ENCODE measurements at regions not wholly inside any gene's neighbourhood (a gene's known extent, or its start where the extent isn't known, plus 50 kb on each side); places are given as distances from the start of the nearest gene placed in this dataset.

DNA sequence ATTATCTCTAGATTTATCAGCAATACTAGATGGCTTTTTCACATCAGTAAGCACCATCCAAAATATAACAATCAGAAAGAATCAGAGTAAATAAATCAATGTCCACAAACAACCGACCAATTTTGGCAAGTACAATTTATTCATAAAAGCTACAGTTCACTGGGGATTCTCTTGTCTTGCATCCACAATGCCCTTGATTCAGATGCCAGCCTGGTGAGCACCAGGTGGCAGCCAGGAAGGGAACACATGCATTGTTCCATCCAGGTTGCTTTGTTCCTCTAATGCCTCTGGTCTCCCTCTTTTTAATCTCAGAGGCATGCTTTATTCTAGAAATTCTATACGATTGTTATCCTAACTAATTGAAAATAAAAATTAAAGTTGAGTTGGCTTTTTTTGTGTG is 242.1 kb upstream of the KIRREL3 start:
- no peak for ATAC-seq
- intact Hi-C loops (cut with DNase I), result no loop called here
- TF ChIP-seq, protein P1, sequence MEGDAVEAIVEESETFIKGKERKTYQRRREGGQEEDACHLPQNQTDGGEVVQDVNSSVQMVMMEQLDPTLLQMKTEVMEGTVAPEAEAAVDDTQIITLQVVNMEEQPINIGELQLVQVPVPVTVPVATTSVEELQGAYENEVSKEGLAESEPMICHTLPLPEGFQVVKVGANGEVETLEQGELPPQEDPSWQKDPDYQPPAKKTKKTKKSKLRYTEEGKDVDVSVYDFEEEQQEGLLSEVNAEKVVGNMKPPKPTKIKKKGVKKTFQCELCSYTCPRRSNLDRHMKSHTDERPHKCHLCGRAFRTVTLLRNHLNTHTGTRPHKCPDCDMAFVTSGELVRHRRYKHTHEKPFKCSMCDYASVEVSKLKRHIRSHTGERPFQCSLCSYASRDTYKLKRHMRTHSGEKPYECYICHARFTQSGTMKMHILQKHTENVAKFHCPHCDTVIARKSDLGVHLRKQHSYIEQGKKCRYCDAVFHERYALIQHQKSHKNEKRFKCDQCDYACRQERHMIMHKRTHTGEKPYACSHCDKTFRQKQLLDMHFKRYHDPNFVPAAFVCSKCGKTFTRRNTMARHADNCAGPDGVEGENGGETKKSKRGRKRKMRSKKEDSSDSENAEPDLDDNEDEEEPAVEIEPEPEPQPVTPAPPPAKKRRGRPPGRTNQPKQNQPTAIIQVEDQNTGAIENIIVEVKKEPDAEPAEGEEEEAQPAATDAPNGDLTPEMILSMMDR (IDR thresholded peaks at IDR 0.05), result no peak

DNA sequence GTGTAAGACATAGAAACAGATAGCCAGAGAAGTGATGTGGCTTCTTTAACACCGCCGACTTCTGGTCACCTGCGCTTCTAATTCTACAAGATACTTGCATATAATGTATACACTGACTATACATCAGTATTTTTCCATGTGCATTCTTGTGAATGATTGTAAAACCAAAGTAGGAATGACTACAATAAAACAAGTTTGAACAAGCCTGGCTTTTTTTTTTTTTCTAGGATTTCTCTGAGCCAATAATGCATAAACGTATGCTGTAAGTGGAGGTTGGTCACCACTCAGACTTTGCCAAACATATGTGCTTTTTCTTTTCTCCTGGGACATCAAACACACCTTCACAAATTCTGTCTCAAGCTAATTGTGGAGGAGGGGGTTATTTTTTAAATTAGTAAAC is 237.8 kb upstream of the KIRREL3 start:
- TF ChIP-seq, protein P1 (IDR thresholded peaks at IDR 0.05), result no peak
- intact Hi-C loops (cut with DNase I), result no loop called here

More for the DNA sequence above, 242.1 kb upstream of the KIRREL3 start:
- Histone ChIP-seq H3K4me1 (no peaks in the 10 kb centered on the region), H3K36me3 (no peaks in the 10 kb centered on the region), H3K4me3 (no peak overlapping the region), H3K27me3 (no peaks in the 10 kb centered on the region), H3K27ac (no peak overlapping the region), H3K9me3 (no peaks in the 10 kb centered on the region)
- DNase-seq, result no peak

DNA sequence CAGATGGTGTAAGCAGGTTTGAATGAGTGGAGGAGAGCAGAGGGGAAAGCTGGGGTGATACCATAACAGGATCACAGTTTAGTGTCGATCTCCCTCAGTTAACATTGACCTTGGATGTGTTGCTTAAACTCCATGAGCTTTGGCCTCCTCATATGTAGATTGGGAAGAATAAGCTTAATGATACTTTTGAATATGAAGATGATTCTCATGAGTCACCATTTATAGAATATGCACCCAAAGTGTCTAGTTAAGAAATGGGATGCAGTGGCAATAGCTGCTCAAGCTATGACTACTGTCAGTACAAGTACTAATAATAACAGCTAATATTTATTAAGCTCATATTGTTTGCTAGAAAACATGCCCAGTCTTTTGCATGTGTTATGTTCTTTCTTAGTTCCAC is 236.2 kb upstream of the KIRREL3 start:
- Histone ChIP-seq H3K4me3 (no peak overlapping the region), H3K36me3 (no peaks in the 10 kb centered on the region), H3K9me3 (no peaks in the 10 kb centered on the region), H3K4me1 (no peaks in the 10 kb centered on the region), H3K27me3 (no peaks in the 10 kb centered on the region), H3K27ac (no peak overlapping the region)
- TF ChIP-seq, protein P1 (IDR thresholded peaks at IDR 0.05), result no peak
- DNase-seq, result no peak
- no peak for ATAC-seq
- intact Hi-C loops (cut with DNase I), result no loop called here

More for the DNA sequence above, 237.8 kb upstream of the KIRREL3 start:
- Histone ChIP-seq H3K36me3 (no peaks in the 10 kb centered on the region), H3K27me3 (no peaks in the 10 kb centered on the region), H3K4me1 (no peaks in the 10 kb centered on the region), H3K4me3 (no peak overlapping the region), H3K27ac (no peak overlapping the region), H3K9me3 (no peaks in the 10 kb centered on the region)
- ATAC-seq (no peak), DNase-seq (no peak)

DNA sequence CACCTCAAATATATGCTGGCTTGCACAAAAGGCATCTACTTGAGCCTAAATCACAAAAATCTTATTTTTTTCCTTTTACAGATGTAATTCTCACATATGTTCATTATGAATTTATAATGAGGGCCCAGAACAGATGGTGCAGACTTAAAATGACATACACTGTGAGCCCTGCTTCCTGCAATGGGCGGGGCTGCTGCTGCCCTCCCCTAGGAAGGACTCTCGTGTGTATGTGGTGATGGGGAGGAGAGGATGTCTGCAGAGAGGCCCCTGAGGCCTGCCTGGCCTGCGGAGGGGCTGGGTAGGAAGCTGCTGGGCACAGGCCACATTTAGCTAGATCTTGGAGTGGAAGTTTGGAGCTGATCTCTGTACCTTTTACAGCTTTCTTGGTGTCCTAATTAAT is 233.4 kb upstream of the KIRREL3 start:
- no peak for DNase-seq
- no peak overlapping the region for H3K4me3 ChIP-seq
- no peak for ATAC-seq
- no peaks in the 10 kb centered on the region for H3K9me3 ChIP-seq
- H3K36me3 ChIP-seq, result no peaks in the 10 kb centered on the region
- TF ChIP-seq, protein P1 (IDR thresholded peaks at IDR 0.05), result no peak
- H3K27me3 ChIP-seq, result no peaks in the 10 kb centered on the region
- no peaks in the 10 kb centered on the region for H3K4me1 ChIP-seq
- H3K27ac ChIP-seq, result no peak overlapping the region
- intact Hi-C loops (cut with DNase I), result no loop called here

DNA sequence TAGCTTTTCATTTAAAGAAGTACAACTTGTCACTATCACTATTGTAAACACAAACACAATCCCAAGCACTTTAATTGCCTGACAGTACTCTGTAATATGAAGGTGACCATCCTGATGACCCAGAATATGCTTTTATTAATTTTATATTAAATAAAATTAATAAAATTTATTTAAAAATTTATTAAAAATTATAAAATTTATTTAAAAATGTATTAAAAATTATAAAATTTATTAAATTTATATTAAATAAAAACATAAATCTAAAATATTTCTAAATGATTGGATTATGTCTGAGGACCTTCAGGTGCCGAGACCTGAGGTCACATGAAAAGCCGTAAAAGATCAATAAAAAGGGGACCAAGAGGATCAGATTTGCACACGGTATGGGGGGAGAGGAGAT is 229.8 kb upstream of the KIRREL3 start:
- Histone ChIP-seq H3K4me1 (no peaks in the 10 kb centered on the region), H3K27me3 (no peaks in the 10 kb centered on the region), H3K27ac (no peak overlapping the region), H3K9me3 (no peaks in the 10 kb centered on the region), H3K36me3 (no peaks in the 10 kb centered on the region), H3K4me3 (no peak overlapping the region)
- no peak for DNase-seq
- no peak for ATAC-seq
- TF ChIP-seq, protein P1 (IDR thresholded peaks at IDR 0.05), result no peak
- intact Hi-C loops (cut with DNase I), result no loop called here
